ENCODE measurements at regions not wholly inside any gene's neighbourhood (a gene's known extent, or its start where the extent isn't known, plus 50 kb on each side); places are given as distances from the start of the nearest gene placed in this dataset.

- Histone ChIP-seq H3K27me3 (ENCODE audit: control insufficient read depth, insufficient read depth, low read length) (no peaks in the 10 kb centered on the region), H3K36me3 (ENCODE audit: control insufficient read depth, insufficient read depth, low read length) (no peaks in the 10 kb centered on the region), H3K4me3 (ENCODE audit: low read depth, low read length) (no peak overlapping the region)
- TF ChIP-seq CTCF (IDR thresholded peaks at IDR 0.05; ENCODE audit: insufficient read depth, low read length, severe bottlenecking) = no peak
- DNase-seq (ENCODE audit: low read depth) (peak; percentile 95), FAIRE-seq (peak; percentile 96)
Measured at GRCh38 chr2:146837857-146838256, 1007.0 kb upstream of the ACVR2A start.

GRCh38 chr2:146826388-146826787 lies 1018.4 kb upstream of the ACVR2A start:
- no peak for FAIRE-seq
- no peak for DNase-seq (ENCODE audit: low read depth)
- TF ChIP-seq CTCF (IDR thresholded peaks at IDR 0.05; ENCODE audit: insufficient read depth, low read length, severe bottlenecking) = no peak
- Histone ChIP-seq H3K4me3 (ENCODE audit: low read depth, low read length) (no peak overlapping the region), H3K27me3 (ENCODE audit: control insufficient read depth, insufficient read depth, low read length) (no peaks in the 10 kb centered on the region), H3K36me3 (ENCODE audit: control insufficient read depth, insufficient read depth, low read length) (no peaks in the 10 kb centered on the region)

- no peak for TF ChIP-seq CTCF (IDR thresholded peaks at IDR 0.05; ENCODE audit: insufficient read depth, low read length, severe bottlenecking)
- DNase-seq (ENCODE audit: low read depth) = peak; percentile 48
- H3K4me3 ChIP-seq (ENCODE audit: low read depth, low read length) = no peak overlapping the region
- H3K36me3 ChIP-seq (ENCODE audit: control insufficient read depth, insufficient read depth, low read length) = no peaks in the 10 kb centered on the region
- no peak for FAIRE-seq
- H3K27me3 ChIP-seq (ENCODE audit: control insufficient read depth, insufficient read depth, low read length) = no peaks in the 10 kb centered on the region
Measured at GRCh38 chr2:146821836-146822316, 1023.0 kb upstream of the ACVR2A start.

GRCh38 chr2:146820672-146821071 lies 1024.2 kb upstream of the ACVR2A start:
- no peak for TF ChIP-seq CTCF (IDR thresholded peaks at IDR 0.05; ENCODE audit: insufficient read depth, low read length, severe bottlenecking)
- no peaks in the 10 kb centered on the region for H3K36me3 ChIP-seq (ENCODE audit: control insufficient read depth, insufficient read depth, low read length)
- no peak for FAIRE-seq
- peak; percentile 77 for DNase-seq (ENCODE audit: low read depth)
- no peak overlapping the region for H3K4me3 ChIP-seq (ENCODE audit: low read depth, low read length)
- H3K27me3 ChIP-seq (ENCODE audit: control insufficient read depth, insufficient read depth, low read length) = no peaks in the 10 kb centered on the region

- TF ChIP-seq CTCF (IDR thresholded peaks at IDR 0.05; ENCODE audit: insufficient read depth, low read length, severe bottlenecking) = no peak
- H3K36me3 ChIP-seq (ENCODE audit: control insufficient read depth, insufficient read depth, low read length) = no peaks in the 10 kb centered on the region
- H3K4me3 ChIP-seq (ENCODE audit: low read depth, low read length) = no peak overlapping the region
- FAIRE-seq (no peak), DNase-seq (ENCODE audit: low read depth) (peak; percentile 66)
- no peaks in the 10 kb centered on the region for H3K27me3 ChIP-seq (ENCODE audit: control insufficient read depth, insufficient read depth, low read length)
Measured at GRCh38 chr2:146818122-146818521, 1026.7 kb upstream of the ACVR2A start.

- no peak overlapping the region for H3K4me3 ChIP-seq (ENCODE audit: low read depth, low read length)
- TF ChIP-seq CTCF (IDR thresholded peaks at IDR 0.05; ENCODE audit: insufficient read depth, low read length, severe bottlenecking) = no peak
- FAIRE-seq = no peak
Measured at GRCh38 chr2:146817613-146818012, 1027.2 kb upstream of the ACVR2A start.

More at GRCh38 chr2:146817613-146818012, 1027.2 kb upstream of the ACVR2A start:
- H3K36me3 ChIP-seq (ENCODE audit: control insufficient read depth, insufficient read depth, low read length) = no peaks in the 10 kb centered on the region
- H3K27me3 ChIP-seq (ENCODE audit: control insufficient read depth, insufficient read depth, low read length) = no peaks in the 10 kb centered on the region
- DNase-seq (ENCODE audit: low read depth) = peak; percentile 95

Data from bronchial epithelial cell (primary cell).